Activated T-helper 17 cell treated with anti-CD3 and anti-CD28 coated beads, Interleukin-2, amount 50 U/mL, for 72 hours (primary cell): ENCODE measurements at regions not wholly inside any gene's neighbourhood (a gene's known extent, or its start where the extent isn't known, plus 50 kb on each side); places are given as distances from the start of the nearest gene placed in this dataset.
"Not testable (repeated sequence)": the region's sequence is repeated elsewhere in the genome, so short reads cannot be mapped to it uniquely, and the experiment has no call there.

Experiments
- ATAC-seq: fragments of 150-1000 bp; cut with Tn5 transposase; replicated peaks from 2 replicates; pipeline ENCODE4 v1.10.0; 2021; ENCODE audit warnings: mild to moderate bottlenecking, moderate library complexity
- H3K27ac Mint-ChIP-seq: one replicate; pipeline ENCODE4 v1.8.0; 2022; ENCODE audit warnings: mixed read lengths
- H3K27me3 Mint-ChIP-seq: one replicate; pipeline ENCODE4 v1.8.0; 2022; ENCODE audit warnings: mixed read lengths
- H3K36me3 Mint-ChIP-seq: one replicate; pipeline ENCODE4 v1.8.0; 2022; ENCODE audit warnings: low read depth, mild to moderate bottlenecking, mixed read lengths
- H3K4me1 Mint-ChIP-seq: one replicate; pipeline ENCODE4 v1.8.0; 2022; ENCODE audit warnings: mixed read lengths
- H3K4me3 Mint-ChIP-seq: one replicate; pipeline ENCODE4 v1.8.0; 2022; ENCODE audit warnings: mild to moderate bottlenecking, mixed read lengths
- H3K9me3 Mint-ChIP-seq: one replicate; pipeline ENCODE4 v1.8.0; 2022; ENCODE audit warnings: mixed read lengths

DNA sequence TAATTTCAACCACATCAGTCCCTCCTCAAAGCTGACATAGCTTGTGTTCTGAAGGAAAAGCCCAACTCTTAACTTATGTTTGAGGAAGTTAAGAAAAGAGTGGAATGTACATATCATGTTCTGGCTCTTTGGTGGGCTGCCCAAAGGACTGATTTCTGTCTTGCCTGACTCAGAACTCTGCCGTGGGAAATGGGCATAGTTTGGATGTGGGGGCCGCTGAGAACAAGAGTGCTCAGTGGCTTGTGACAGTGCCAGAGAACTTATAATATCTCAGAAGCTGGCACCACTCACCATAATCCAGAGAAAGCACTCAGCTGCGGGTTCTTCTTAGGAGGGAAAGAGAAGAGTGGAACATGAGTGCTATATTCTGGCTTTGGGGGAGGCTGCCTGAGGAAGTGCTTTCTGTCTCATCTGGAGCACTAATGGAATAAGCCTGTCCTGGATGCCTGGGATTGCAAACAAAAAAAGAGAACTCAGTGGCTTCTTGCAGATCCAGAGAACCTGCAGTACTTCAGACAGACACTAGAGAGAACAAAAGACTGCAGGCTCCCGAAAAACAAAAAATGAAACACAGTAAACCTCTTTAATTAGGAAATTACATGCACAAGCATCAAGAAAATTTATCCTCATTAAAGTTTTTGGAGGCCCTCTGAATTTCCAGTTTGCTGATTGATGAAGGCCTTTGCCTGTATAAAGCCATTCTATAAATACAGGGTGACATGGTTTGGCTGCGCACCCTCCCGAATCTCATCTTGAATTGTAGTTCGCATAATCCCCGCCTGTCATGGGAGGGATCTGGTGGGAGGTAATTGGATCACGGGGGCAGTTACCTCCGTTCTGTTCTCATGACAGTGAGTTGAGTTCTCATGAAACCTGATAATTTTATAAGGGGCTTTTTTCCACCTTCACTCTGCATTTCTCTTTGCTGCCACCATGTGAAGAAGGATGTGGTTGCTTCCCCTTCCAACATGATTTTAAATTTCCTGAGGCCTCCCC is 207.0 kb downstream of the DMAC1 start:
- Mint-ChIP-seq H3K27ac (no peak overlapping the region), H3K4me3 (no peak overlapping the region), H3K9me3 (peaks cover 15% of the 10 kb centered on the region), H3K36me3 (no peaks in the 10 kb centered on the region), H3K4me1 (no peaks in the 10 kb centered on the region), H3K27me3 (peaks cover 3% of the 10 kb centered on the region)
- no peak for ATAC-seq

DNA sequence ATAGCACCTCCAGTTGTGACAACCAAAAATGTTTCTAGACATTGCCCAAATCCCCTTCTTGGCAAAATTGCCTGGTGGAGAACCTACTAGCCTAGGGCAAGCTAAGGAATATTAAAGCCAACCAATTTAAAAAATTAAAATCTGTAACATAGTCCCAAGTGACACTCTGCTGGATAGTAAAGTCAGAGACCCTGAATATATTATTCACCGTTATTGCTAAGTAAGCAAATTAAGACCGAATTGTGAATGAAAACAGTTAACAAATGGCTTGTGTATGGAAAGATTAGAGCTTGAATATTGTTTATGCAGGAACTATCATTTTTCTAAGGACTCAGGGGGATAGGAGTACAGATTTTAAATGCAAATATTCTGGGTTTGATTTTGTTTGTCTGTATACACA is 208.1 kb downstream of the DMAC1 start:
- H3K9me3 Mint-ChIP-seq, result peaks cover 15% of the 10 kb centered on the region
- no peaks in the 10 kb centered on the region for H3K4me1 Mint-ChIP-seq
- peaks cover 3% of the 10 kb centered on the region for H3K27me3 Mint-ChIP-seq
- H3K27ac Mint-ChIP-seq, result no peak overlapping the region
- H3K36me3 Mint-ChIP-seq, result no peaks in the 10 kb centered on the region
- ATAC-seq, result no peak
- no peak overlapping the region for H3K4me3 Mint-ChIP-seq

DNA sequence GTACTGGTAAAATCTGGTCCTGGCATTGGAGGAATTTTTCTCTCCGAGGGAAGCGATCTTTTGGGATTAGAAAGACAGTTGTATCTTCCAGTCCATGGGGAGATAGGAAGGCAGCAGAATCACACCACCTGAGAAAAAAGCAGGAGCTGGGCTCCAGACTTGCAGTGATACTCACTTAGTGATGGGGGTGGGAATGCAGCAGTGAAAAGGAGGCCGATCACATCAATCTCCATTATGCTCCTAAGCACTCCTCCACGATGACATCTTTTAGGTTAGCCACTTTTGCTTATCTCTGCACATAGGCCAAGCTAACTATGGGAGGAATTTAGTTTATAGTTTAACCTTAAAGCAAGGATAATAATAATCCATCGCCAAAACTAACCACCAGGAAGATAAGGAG is 219.0 kb downstream of the DMAC1 start:
- Mint-ChIP-seq H3K36me3 (no peaks in the 10 kb centered on the region), H3K27me3 (no peaks in the 10 kb centered on the region), H3K27ac (no peak overlapping the region), H3K4me3 (no peak overlapping the region), H3K4me1 (no peaks in the 10 kb centered on the region), H3K9me3 (no peaks in the 10 kb centered on the region)
- no peak for ATAC-seq

DNA sequence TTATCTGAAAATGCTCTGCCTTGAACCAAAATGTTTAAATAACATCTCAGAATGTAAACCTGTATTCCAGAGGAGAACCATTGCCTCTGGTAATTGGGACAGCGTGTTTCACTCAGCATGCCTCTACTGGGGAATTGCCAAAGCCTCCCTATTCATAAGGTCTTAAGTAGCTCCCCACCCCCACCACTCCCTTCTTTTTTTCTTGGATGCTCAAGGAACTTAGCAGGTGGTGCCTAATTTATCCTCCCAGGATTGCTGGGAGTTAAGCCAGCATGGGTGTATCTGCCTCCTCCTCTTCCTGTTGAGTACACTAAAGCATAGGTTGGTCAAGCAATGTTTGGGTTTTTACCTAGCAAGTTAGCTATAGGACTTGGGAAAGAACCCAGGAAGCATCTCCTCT is 220.2 kb downstream of the DMAC1 start:
- Mint-ChIP-seq H3K27ac (no peak overlapping the region), H3K27me3 (no peaks in the 10 kb centered on the region), H3K9me3 (no peaks in the 10 kb centered on the region), H3K4me3 (no peak overlapping the region), H3K4me1 (no peaks in the 10 kb centered on the region), H3K36me3 (no peaks in the 10 kb centered on the region)
- no peak for ATAC-seq

DNA sequence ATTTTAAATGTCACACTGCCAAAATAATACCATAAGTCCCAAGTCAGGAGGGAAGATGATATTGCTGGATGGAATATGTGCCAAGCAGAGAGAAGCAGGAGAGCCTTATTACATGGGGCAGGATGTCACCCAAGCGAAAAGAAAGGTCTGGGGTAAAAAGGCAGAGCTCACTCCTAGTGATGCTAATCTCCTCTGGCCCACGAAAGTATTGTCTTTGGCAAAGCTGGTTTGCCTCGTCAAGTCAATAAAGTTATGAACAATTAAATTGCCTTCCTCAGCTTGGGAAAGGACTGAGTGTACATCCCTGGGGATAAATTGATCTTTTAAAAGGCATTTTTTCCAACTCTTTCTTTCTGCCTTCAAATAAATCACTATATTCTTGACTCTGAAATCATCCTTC is 220.6 kb downstream of the DMAC1 start:
- Mint-ChIP-seq H3K27me3 (no peaks in the 10 kb centered on the region), H3K4me3 (no peak overlapping the region), H3K4me1 (no peaks in the 10 kb centered on the region), H3K9me3 (no peaks in the 10 kb centered on the region), H3K27ac (no peak overlapping the region), H3K36me3 (no peaks in the 10 kb centered on the region)
- no peak for ATAC-seq

DNA sequence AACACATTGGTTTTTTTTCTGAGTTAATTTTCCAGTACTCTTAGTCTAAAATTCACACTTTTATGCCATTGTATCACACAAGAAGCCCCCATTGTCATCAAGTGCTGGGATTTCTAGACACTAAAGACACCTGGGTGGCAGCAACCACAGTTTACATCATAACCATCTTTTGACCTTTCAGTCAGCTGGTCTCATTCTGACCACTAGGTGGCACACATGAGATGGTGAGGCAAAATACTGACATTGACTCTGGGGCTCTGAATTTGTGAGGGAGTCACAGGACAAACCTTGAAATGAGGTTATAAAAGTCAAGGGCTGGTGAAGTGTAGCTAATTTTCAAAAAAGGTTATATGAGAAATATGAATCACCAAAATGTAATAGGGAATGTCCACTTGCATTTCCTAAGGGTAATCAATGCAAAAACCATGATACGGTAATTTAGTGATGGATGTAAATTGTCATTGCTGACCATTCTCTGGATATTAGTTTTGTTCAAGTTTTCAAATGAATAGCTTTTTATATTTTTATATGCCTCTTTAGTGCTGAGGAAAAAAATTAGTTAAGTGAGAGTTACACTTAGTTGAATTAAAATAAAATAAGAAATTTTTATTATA is 229.4 kb downstream of the DMAC1 start:
- no peak overlapping the region for H3K27ac Mint-ChIP-seq
- peak; percentile 64 for ATAC-seq

DNA sequence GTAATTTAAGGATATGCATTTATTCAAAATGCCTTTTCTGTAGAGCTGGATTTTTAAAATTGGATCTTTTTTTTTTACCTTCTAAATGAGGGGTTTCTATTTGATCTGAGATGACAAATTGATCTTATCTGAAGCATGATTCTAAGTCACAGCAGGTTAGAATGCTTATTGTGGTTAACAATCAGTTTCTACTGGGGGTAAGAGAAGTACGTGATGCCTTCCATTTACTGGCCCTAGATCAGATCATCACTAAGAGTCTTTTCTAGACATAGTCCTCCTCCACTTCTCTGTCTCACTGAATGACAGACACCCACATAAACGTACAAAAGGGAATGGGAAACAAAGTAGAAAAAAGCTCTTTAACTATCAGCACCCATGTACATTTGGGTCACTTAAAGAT is 231.9 kb downstream of the DMAC1 start:
- no peak overlapping the region for H3K4me3 Mint-ChIP-seq
- no peak for ATAC-seq
- no peak overlapping the region for H3K27ac Mint-ChIP-seq
- H3K9me3 Mint-ChIP-seq, result no peaks in the 10 kb centered on the region
- H3K36me3 Mint-ChIP-seq, result no peaks in the 10 kb centered on the region
- H3K4me1 Mint-ChIP-seq, result no peaks in the 10 kb centered on the region
- H3K27me3 Mint-ChIP-seq, result peaks cover 14% of the 10 kb centered on the region

More for the DNA sequence above, 229.4 kb downstream of the DMAC1 start:
- Mint-ChIP-seq H3K36me3 (no peaks in the 10 kb centered on the region), H3K4me3 (no peak overlapping the region), H3K4me1 (no peaks in the 10 kb centered on the region), H3K27me3 (peaks cover 13% of the 10 kb centered on the region), H3K9me3 (no peaks in the 10 kb centered on the region)

DNA sequence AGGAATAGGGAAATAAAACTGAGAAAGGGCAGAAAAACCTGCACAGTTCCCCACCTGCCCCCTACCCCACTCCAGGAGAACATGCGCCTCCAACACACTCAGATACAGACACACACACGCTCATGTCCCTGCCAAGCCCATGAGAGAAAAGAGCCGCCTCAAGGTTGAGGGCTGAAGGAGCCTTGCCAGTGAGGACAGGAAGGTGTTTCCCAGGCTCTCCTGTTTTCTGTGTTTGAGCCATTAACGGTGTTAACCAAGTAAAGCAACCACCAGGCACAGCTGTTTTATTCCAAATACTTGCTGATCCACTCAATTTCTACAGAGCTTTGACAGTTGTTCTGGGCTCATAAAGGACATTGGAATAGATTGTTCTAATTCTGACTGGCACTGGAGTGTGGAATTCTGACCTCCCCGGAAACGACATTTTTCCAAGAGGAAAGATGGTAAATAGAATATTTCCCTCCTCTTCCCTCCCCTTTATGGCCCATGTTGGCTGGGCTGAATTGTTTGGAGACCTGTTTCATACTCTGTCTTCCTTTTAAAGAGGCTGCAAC is 238.0 kb downstream of the DMAC1 start:
- peaks cover 5% of the 10 kb centered on the region for H3K27me3 Mint-ChIP-seq
- H3K9me3 Mint-ChIP-seq, result no peaks in the 10 kb centered on the region
- ATAC-seq, result no peak
- H3K4me1 Mint-ChIP-seq, result no peaks in the 10 kb centered on the region
- no peak overlapping the region for H3K27ac Mint-ChIP-seq
- no peaks in the 10 kb centered on the region for H3K36me3 Mint-ChIP-seq
- H3K4me3 Mint-ChIP-seq, result no peak overlapping the region

DNA sequence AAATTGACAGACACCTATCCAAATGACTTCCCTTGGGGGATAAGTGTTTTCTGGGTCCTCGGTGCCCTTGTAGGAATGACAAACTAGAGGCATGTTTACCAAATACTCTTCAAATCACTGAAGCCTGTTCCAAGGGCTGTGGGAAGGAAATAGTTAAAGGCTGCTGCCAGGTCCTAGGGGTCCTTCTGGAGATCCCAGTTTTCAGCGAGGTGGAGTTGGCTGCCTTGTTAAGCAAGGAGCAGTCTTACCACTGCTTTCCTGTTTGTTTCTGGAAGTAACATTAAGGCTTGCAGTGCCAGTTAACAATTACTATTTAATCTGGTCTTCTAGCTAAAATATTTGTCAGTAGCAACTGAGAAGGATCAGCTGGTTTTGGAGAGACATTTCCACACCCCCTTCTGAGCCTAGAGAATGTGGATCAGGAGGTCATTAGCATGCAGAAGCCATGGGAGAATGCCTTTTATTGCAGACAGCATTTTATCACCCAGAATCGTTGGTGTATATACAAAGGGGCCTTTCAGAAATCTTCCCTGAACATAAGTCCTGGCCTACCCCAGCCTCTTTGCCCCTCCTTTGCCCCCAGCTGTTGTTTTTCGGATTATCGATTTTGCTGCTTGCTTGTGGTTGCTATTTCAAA is 238.8 kb downstream of the DMAC1 start:
- no peaks in the 10 kb centered on the region for H3K9me3 Mint-ChIP-seq
- H3K27me3 Mint-ChIP-seq, result peaks cover 5% of the 10 kb centered on the region
- no peak overlapping the region for H3K27ac Mint-ChIP-seq
- H3K36me3 Mint-ChIP-seq, result no peaks in the 10 kb centered on the region
- H3K4me3 Mint-ChIP-seq, result no peak overlapping the region
- H3K4me1 Mint-ChIP-seq, result no peaks in the 10 kb centered on the region
- no peak for ATAC-seq

DNA sequence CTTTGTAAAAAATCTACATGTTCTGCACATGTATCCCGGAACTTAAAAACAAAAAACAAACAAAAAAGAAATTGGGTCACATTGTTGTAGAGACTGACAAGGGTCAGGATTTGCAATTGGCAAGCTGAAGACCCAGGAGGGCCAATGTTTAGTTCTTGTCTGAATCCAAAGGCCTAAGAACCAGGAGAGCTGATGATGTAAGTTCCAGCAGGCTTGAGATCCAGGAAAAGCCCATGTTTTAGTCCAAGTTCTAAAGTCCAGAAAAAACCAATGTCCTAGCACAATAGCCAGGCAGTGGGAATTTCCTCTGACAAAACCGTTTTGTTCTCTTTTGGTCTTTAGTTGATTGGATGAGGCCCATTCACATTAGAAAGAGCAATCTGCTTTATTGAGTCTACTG is 244.9 kb downstream of the DMAC1 start:
- H3K36me3 Mint-ChIP-seq, result no peaks in the 10 kb centered on the region
- H3K9me3 Mint-ChIP-seq, result no peaks in the 10 kb centered on the region
- ATAC-seq, result no peak
- H3K4me1 Mint-ChIP-seq, result no peaks in the 10 kb centered on the region
- H3K27me3 Mint-ChIP-seq, result peaks cover 23% of the 10 kb centered on the region
- no peak overlapping the region for H3K4me3 Mint-ChIP-seq
- no peak overlapping the region for H3K27ac Mint-ChIP-seq

DNA sequence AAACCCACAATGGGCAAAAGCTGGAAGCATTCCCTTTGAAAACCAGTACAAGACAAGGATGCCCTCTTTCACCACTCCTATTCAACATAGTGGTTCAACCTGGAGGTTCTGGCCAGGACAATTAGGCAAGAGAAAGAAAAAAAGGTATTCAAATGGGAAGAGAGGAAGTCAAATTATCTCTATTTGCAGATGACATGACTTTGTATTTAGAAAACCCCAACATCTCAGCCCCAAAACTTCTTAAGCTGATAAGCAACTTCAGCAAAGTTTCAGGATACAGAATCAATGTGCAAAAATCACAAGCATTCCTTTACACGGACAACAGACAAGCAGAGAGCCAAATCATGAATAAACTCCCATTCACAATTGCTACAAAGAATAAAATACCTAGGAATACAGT is 246.9 kb downstream of the DMAC1 start:
- not testable (repeated sequence) for H3K4me3 Mint-ChIP-seq, ATAC-seq, H3K9me3 Mint-ChIP-seq, H3K4me1 Mint-ChIP-seq, H3K27ac Mint-ChIP-seq, H3K36me3 Mint-ChIP-seq
- H3K27me3 Mint-ChIP-seq, result peaks cover 23% of the 10 kb centered on the region

DNA sequence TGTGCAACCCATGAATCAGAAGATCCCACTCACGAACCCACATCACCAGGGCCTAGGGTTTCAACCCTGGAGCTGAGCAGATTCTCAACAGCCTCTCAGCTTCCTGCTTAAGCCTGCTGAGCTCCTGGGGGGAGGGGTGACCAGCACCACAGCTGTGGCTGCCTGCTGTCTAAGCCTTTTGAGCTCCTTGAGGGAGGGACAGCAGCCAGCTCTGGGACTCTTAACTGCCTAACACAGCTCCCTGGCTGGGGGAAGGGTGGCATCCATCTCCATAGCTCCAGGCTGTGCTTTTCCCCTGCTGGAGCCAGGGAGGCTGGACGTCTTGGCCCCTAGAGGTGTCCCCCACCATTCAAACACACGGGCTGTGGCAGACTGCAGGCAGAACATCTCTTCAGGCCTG is 250.3 kb downstream of the DMAC1 start:
- peaks cover 31% of the 10 kb centered on the region for H3K27me3 Mint-ChIP-seq
- no peak for ATAC-seq
- H3K27ac Mint-ChIP-seq, result no peak overlapping the region
- no peaks in the 10 kb centered on the region for H3K4me1 Mint-ChIP-seq
- H3K4me3 Mint-ChIP-seq, result no peak overlapping the region
- H3K36me3 Mint-ChIP-seq, result no peaks in the 10 kb centered on the region
- H3K9me3 Mint-ChIP-seq, result no peaks in the 10 kb centered on the region

DNA sequence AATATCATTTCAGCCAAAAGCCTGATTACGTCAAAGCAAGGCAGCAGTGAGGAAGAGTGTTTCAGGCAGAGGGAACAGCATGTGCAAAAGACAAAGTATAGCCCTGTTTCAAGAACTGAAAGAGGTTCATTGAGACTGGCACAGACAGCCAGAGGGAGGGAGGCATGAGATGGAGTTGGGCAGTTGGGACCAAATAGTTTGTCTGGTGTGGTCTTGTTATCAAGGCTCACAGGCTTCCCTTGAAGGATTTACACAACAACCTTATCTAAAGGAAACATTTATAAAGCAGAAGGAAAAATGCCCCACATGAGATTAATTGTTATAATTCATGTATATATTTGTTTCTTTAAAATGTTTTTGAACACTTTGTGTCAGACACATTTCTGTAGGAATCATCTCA is 253.3 kb downstream of the DMAC1 start:
- H3K27ac Mint-ChIP-seq, result no peak overlapping the region
- no peaks in the 10 kb centered on the region for H3K9me3 Mint-ChIP-seq
- H3K27me3 Mint-ChIP-seq, result peaks cover 20% of the 10 kb centered on the region

DNA sequence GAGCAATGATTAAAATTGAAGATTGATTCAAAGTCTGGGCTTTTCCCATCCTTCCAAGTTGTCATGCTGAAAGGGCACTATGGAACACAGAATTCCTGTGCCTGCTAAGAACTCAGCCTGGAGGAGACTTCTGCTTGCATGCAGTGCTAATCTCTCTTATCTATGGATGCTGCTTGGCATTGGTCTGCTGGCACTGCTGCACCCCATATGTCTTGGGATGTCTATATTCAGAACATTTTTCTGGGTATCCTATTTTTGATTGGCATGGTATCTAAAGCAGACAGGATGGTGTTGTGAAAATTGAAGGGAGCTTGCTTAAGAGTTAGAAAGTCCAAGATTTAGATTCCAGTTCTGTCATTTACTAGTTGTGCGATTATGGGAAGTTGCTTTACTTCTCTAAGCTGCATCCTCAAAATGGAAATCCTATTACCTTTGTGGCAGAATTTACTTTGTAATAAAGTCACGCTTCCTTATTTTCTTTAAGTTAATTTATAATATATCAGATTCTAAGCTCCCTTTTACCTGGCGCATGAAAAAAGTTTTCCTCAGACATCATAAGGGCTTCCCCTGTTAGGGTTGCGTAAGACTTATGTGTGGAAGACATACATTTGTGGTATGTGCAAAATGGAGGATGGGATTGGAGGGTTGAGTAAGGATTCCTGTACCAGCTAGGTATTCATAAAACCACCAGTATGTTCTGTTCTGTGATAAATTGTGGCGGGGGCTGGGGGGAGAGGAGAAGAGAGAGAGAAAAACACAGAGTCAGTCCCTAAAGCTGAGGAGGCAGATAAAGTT is 254.0 kb downstream of the DMAC1 start:
- Mint-ChIP-seq H3K36me3 (no peaks in the 10 kb centered on the region), H3K27ac (no peak overlapping the region), H3K9me3 (no peaks in the 10 kb centered on the region), H3K4me1 (no peaks in the 10 kb centered on the region), H3K27me3 (peaks cover 15% of the 10 kb centered on the region), H3K4me3 (no peak overlapping the region)
- ATAC-seq, result no peak

More for the DNA sequence above, 253.3 kb downstream of the DMAC1 start:
- ATAC-seq, result no peak
- no peak overlapping the region for H3K4me3 Mint-ChIP-seq
- no peaks in the 10 kb centered on the region for H3K4me1 Mint-ChIP-seq
- no peaks in the 10 kb centered on the region for H3K36me3 Mint-ChIP-seq
